ENCODE measurements at regions not wholly inside any gene's neighbourhood (a gene's known extent, or its start where the extent isn't known, plus 50 kb on each side); places are given as distances from the start of the nearest gene placed in this dataset.

GRCh38 chr2:103667335-103667884 is 905.6 kb downstream of the TMEM182 start:
- Histone ChIP-seq H3K27me3 (ENCODE audit: control insufficient read depth, insufficient read depth, low read length) (no peaks in the 10 kb centered on the region), H3K9me3 (ENCODE audit: control insufficient read depth, insufficient read depth, low read length) (no peaks in the 10 kb centered on the region), H3K27ac (ENCODE audit: low read depth, low read length) (no peak overlapping the region), H3K4me3 (ENCODE audit: low read depth, low read length) (no peak overlapping the region), H3K36me3 (ENCODE audit: control insufficient read depth, insufficient read depth, low read length) (no peaks in the 10 kb centered on the region), H3K9ac (ENCODE audit: low read depth, low read length) (no peak overlapping the region), H3K4me1 (ENCODE audit: control insufficient read depth, insufficient read depth, low read length) (peaks cover 6% of the 10 kb centered on the region; the same call in 1 of the 2 replicates)

- Histone ChIP-seq H3K9me3 (ENCODE audit: control insufficient read depth, insufficient read depth, low read length) (no peaks in the 10 kb centered on the region), H3K27ac (ENCODE audit: low read depth, low read length) (no peak overlapping the region), H3K36me3 (ENCODE audit: control insufficient read depth, insufficient read depth, low read length) (no peaks in the 10 kb centered on the region), H3K4me1 (ENCODE audit: control insufficient read depth, insufficient read depth, low read length) (peaks cover 5% of the 10 kb centered on the region; the same call in 1 of the 2 replicates), H3K27me3 (ENCODE audit: control insufficient read depth, insufficient read depth, low read length) (no peaks in the 10 kb centered on the region), H3K9ac (ENCODE audit: low read depth, low read length) (no peak overlapping the region), H3K4me3 (ENCODE audit: low read depth, low read length) (no peak overlapping the region)
Observed at GRCh38 chr2:103669531-103669930, 907.7 kb downstream of the TMEM182 start.
